ACC112 (cell line): ENCODE measurements at regions not wholly inside any gene's neighbourhood (a gene's known extent, or its start where the extent isn't known, plus 50 kb on each side); places are given as distances from the start of the nearest gene placed in this dataset.

Experiments
- H2AFZ ChIP-seq: fragments of 200-600 bp; sonication (generic); one replicate; pipeline ENCODE4 v1.6.0; 2017; ENCODE audit warnings: antibody characterized with exemption, low read length; ENCODE audit not compliant: unreplicated experiment
- H3K27ac ChIP-seq: fragments of 200-600 bp; sonication (generic); 2 replicates; pipeline ENCODE4 v1.5.1; 2014; ENCODE audit warnings: low read depth, mild to moderate bottlenecking, antibody characterized with exemption, low read length, moderate library complexity
- H3K27me3 ChIP-seq: fragments of 200-600 bp; sonication (generic); 2 replicates; pipeline ENCODE4 v1.6.1; 2014; ENCODE audit warnings: mild to moderate bottlenecking, antibody characterized with exemption, low read length, moderate library complexity, mixed read lengths; ENCODE audit not compliant: insufficient read depth
- H3K36me3 ChIP-seq: fragments of 200-600 bp; sonication (generic); 2 replicates; pipeline ENCODE4 v1.6.1; 2016; ENCODE audit warnings: mild to moderate bottlenecking, antibody characterized with exemption, low read length, moderate library complexity, mixed read lengths; ENCODE audit not compliant: insufficient read depth
- H3K4me1 ChIP-seq: fragments of 200-600 bp; sonication (generic); one replicate; pipeline ENCODE4 v1.6.1; 2016; ENCODE audit warnings: low read length, mixed read lengths; ENCODE audit not compliant: insufficient read depth, unreplicated experiment, control insufficient read depth
- H3K4me3 ChIP-seq: fragments of 200-600 bp; sonication (generic); 2 replicates; pipeline ENCODE4 v1.5.1; 2014; ENCODE audit warnings: mild to moderate bottlenecking, low read depth, low read length
- H3K79me2 ChIP-seq: fragments of 200-600 bp; sonication (generic); one replicate; pipeline ENCODE4 v1.6.0; 2016; ENCODE audit warnings: low read length; ENCODE audit not compliant: control insufficient read depth, unreplicated experiment, insufficient read depth

DNA sequence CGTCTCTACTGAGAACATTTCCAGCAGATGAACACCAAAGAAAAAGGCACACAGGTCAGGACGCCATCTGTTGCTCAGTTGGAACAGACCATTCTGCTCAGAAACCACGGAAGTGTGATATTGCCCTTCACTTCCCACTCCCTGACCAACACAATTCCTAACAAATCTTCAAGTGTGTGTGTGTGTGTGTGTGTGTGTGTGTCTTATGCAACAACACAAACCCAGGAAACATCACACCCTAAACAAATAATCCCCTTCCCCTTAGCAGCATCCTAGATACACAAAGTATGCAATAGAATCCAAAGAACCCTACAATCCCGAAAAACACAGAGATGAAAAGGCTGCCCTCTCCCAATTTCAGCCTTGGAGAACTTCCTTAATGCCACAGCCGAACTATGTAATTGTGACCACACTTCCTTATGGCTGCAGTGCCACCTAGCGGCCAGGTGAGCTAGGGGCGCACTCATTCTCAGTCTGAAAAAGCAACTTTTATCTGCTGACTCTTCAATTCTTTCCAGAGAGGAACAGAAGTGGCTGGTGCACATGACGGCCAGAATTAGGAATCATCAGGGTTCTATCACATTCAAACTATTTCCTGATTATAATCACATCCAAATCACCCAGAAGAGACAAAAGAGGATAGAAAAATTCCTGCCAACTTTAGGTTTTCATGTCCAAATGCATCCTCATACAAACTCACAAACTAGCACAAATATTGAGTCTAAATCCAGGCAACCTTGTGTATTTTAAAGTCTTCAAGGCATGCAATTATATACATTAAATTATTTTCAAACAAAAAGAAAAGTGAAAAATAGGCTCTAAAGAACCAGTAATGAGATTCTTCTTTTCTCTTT lies 164.9 kb downstream of the DHX15 start:
- Histone ChIP-seq H3K27ac (peak overlapping the region; percentile 19; the same call in 1 of the 2 replicates), H3K27me3 (no peaks in the 10 kb centered on the region), H3K79me2 (no peaks in the 10 kb centered on the region), H3K4me3 (no peak overlapping the region), H3K4me1 (peaks cover 7% of the 10 kb centered on the region), H3K36me3 (no peaks in the 10 kb centered on the region), H2AFZ (peak overlapping the region; percentile 1)

DNA sequence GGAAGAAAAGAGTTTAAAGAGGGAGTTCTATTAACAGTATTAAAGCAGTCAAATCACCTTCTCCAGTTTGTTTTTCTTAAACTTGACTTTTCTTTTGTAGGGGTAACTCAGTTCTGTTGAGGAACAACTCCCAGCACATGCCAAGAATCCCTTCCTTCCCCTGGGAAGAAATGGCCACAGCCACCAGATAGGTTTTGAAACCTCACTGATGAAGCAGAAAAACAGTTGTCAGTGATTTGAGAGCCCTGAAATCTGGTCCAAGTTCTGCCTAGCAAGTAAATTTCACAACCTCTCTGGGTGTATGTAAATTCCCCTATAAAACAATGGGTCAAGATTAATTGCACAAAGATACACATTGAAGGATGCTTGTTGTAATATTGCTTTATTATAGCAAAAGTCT lies 167.1 kb downstream of the DHX15 start:
- Histone ChIP-seq H3K27me3 (no peaks in the 10 kb centered on the region), H2AFZ (peak overlapping the region; percentile 47), H3K4me3 (no peak overlapping the region), H3K4me1 (peaks cover 7% of the 10 kb centered on the region), H3K27ac (peak overlapping the region; percentile 42), H3K36me3 (no peaks in the 10 kb centered on the region), H3K79me2 (no peaks in the 10 kb centered on the region)

DNA sequence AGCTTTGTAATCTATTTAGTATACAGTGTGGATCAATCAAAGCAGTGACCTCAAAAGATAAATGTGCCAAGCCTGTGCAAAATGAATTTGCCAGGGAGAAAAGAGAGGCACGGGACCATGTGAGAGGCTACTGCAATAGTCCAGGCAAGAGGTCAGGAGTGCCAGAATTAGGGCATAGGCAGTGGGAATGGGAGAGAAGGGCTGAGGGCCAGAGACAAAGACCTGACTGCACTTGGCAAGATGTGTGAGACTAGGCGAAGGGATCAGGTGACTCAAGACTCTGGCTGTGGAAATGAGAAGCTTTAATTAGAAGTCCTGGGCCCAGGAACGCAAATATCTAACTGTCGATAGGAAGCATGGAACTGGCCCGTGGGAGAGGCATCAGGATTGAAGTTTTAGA lies 168.1 kb downstream of the DHX15 start:
- Histone ChIP-seq H3K4me1 (peaks cover 7% of the 10 kb centered on the region), H3K27ac (no peak overlapping the region), H3K36me3 (no peaks in the 10 kb centered on the region), H3K79me2 (no peaks in the 10 kb centered on the region), H3K27me3 (no peaks in the 10 kb centered on the region), H2AFZ (no peak overlapping the region), H3K4me3 (no peak overlapping the region)

DNA sequence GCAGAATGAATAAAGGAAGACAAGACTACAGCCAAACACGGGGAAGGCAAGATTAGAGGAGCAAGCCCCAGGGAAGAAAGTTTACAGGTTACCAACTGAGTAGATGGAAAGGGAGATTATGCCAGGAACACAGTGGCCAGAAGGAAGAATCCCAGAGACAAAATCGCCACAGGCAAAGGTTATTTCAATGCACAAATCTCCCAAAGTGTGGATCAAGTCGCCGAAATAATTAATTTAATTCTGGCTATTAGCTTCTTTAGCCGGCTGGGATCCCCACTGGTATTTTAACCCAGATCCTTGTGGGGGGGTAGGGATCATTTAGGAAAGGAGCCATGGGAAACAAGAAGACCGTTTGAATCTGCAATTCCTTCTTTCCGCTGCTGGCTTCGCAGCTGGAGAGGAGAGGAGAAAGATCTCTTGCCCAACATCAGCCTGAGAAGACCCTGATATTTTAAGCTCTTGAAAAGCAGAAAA lies 171.0 kb downstream of the DHX15 start:
- H3K27ac ChIP-seq = no peak overlapping the region
- no peaks in the 10 kb centered on the region for H3K27me3 ChIP-seq
- H3K36me3 ChIP-seq = no peaks in the 10 kb centered on the region
- no peaks in the 10 kb centered on the region for H3K4me1 ChIP-seq
- H3K79me2 ChIP-seq = no peaks in the 10 kb centered on the region
- H2AFZ ChIP-seq = no peak overlapping the region
- no peak overlapping the region for H3K4me3 ChIP-seq

DNA sequence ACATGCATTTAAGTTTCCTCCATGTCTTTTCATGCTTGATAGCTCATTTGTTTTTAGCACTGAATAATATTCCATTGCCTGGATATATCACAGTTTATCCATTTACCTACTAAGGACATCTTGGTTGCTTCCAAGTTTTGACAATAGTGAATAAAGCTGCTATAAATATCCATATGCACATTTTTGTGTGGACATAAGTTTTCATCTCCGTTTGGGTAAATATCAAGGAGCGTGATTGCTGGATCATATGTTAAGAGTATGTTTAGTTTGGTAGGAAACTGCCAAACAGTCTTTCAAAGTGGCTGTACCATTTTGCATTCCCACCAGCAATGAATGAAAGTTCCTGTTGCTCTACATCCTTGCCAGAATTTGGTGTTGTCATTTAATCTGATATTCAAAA lies 172.5 kb downstream of the DHX15 start:
- Histone ChIP-seq H3K36me3 (no peaks in the 10 kb centered on the region), H3K4me1 (no peaks in the 10 kb centered on the region), H3K27ac (no peak overlapping the region), H3K79me2 (no peaks in the 10 kb centered on the region), H3K4me3 (no peak overlapping the region), H2AFZ (no peak overlapping the region), H3K27me3 (no peaks in the 10 kb centered on the region)

DNA sequence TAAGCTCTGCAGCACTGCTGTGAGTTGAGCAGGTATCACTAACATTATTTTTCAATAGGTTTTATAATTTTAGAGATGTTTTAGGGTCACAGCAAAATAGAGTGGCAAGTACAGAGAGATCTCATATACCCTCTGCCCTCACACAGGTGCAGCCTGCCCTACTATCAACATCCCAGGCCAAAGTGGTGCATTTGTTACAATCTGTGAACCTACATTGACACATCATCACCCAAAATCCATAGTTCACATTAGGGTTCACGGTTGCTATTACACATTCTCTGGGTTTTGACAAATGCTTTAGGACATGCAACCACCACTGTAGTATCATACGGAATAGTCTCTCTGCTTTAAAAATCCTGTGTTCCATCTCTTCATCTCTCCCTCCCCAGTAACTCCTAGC lies 173.1 kb downstream of the DHX15 start:
- no peaks in the 10 kb centered on the region for H3K79me2 ChIP-seq
- no peaks in the 10 kb centered on the region for H3K4me1 ChIP-seq
- no peak overlapping the region for H2AFZ ChIP-seq
- no peak overlapping the region for H3K4me3 ChIP-seq
- H3K27me3 ChIP-seq = no peaks in the 10 kb centered on the region
- no peaks in the 10 kb centered on the region for H3K36me3 ChIP-seq
- no peak overlapping the region for H3K27ac ChIP-seq

DNA sequence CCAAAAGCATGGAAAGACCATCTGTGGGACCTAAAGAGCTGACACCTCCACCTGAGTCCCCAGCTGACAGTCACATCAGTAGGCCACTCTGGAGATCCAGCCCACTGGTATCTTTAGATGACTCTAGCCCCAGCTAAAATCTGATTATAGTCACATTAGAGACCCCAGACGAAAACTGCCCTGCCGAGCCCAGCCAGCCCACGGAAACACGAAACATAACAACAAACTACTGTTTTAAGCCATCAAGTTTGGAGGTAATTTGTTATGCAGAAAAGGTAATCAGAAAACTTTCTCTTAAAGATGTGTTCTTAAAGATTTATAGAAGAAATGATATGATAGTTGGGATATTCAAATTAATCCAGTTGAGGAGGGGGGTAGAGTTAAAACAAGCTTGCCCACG lies 175.7 kb downstream of the DHX15 start:
- Histone ChIP-seq H3K36me3 (no peaks in the 10 kb centered on the region), H3K27me3 (no peaks in the 10 kb centered on the region), H2AFZ (no peak overlapping the region), H3K79me2 (no peaks in the 10 kb centered on the region), H3K4me3 (no peak overlapping the region), H3K4me1 (no peaks in the 10 kb centered on the region), H3K27ac (no peak overlapping the region)

DNA sequence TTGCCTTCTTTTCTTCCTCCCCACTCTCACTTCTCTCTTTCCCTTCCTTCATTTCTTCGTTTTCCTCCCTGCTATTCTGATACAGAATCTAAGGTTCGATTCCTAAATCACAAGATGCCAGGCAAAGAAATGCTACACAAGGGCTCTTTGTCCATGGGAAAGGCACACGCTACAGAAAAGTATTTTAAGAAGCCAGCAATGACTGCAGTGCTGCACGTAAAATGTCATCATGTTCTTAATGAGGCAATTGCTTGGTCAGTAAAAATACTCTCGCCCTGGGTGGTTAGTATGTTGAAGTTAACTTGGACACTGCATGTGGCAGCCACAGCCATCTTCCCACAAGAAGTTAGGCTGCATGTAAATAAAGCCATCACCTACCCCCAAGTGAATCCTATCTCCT lies 178.4 kb downstream of the DHX15 start:
- no peaks in the 10 kb centered on the region for H3K36me3 ChIP-seq
- H3K27ac ChIP-seq = no peak overlapping the region
- H3K4me1 ChIP-seq = no peaks in the 10 kb centered on the region
- no peak overlapping the region for H3K4me3 ChIP-seq
- no peaks in the 10 kb centered on the region for H3K27me3 ChIP-seq
- H3K79me2 ChIP-seq = no peaks in the 10 kb centered on the region
- H2AFZ ChIP-seq = no peak overlapping the region

DNA sequence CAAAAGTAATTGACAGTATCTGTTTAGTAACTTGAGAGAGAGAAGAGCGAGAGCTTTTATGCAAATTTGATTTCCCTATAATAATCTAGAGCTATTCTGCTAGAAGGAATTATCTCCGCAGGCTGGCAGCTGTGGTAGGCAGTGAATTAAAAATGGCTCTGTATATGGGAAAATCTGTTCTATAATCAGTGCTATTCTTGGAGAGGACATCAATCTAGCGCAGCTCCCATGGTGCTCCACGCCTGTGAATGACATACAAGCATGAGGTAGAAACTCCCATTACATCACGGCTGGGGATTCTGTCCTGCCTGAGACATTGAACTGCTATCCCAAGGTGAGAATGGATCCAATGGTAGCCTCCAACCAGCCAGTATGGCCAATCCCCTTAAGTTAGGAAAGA lies 179.0 kb downstream of the DHX15 start:
- H3K36me3 ChIP-seq = no peaks in the 10 kb centered on the region
- H3K4me1 ChIP-seq = no peaks in the 10 kb centered on the region
- no peaks in the 10 kb centered on the region for H3K79me2 ChIP-seq
- no peak overlapping the region for H2AFZ ChIP-seq
- H3K4me3 ChIP-seq = no peak overlapping the region
- no peaks in the 10 kb centered on the region for H3K27me3 ChIP-seq
- no peak overlapping the region for H3K27ac ChIP-seq

DNA sequence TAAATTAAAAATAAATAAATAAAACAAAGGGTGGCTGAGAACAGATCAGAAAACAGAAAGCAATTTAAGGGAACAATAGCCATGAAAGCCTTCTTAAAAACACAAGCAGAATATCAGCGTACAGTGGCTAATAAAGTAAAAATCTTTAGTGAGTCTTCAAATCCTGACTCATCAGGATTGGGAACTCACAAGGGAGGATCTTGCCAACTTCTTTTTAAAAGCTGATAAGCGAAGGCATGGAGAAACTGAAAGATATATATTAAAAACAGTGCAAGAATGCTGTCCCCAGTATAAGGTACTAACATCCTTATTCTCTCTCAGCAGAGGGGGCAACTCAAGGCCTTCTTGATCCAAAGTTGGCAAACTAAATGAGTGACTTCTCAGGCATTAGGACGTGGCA lies 180.1 kb downstream of the DHX15 start:
- no peaks in the 10 kb centered on the region for H3K27me3 ChIP-seq
- no peaks in the 10 kb centered on the region for H3K4me1 ChIP-seq
- H3K4me3 ChIP-seq = no peak overlapping the region
- no peak overlapping the region for H2AFZ ChIP-seq
- H3K27ac ChIP-seq = no peak overlapping the region
- no peaks in the 10 kb centered on the region for H3K79me2 ChIP-seq
- H3K36me3 ChIP-seq = no peaks in the 10 kb centered on the region

DNA sequence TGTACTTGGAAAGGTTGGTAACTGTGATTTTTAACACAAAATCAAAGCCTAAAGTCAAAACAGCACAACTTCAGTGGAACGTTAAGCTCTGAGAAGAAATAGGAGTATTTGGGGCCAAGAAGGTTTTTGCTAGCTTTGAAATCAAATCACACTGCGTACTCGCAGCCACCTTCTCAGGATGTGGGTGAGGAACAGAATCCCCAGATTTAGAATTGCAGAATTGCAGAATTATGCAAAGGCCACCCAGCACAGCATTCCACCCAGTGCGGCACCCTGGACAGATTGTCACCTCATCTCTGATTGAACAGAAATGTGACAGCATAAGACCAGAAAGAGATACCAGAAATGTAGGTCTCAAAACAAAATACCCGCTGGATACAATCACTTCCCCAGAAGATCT lies 181.1 kb downstream of the DHX15 start:
- H3K36me3 ChIP-seq = no peaks in the 10 kb centered on the region
- no peak overlapping the region for H3K27ac ChIP-seq
- no peaks in the 10 kb centered on the region for H3K4me1 ChIP-seq
- no peaks in the 10 kb centered on the region for H3K27me3 ChIP-seq
- H3K79me2 ChIP-seq = no peaks in the 10 kb centered on the region
- no peak overlapping the region for H3K4me3 ChIP-seq
- H2AFZ ChIP-seq = no peak overlapping the region
